ENCODE measurements at regions not wholly inside any gene's neighbourhood (a gene's known extent, or its start where the extent isn't known, plus 50 kb on each side); places are given as distances from the start of the nearest gene placed in this dataset.

DNA sequence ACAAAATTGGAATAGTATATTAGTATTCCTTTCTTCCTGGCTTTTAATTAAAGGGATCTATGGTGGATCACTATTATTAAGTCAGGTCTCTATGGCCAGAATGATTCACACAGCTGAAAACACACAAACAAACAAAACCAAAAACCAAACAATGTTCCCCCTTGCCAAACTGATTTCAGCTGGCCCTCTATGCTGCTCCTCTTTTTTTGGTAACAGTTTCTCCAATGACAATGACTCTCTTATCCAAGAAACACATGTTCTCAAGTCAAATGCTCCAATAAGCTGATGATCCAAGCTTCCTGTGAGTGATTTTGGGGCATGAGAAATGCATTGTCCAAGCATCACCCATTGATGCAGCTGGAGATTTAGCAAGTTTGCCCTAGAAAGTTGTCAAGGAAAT lies 193.4 kb upstream of the TUT7 start:
- TF ChIP-seq, protein P1, sequence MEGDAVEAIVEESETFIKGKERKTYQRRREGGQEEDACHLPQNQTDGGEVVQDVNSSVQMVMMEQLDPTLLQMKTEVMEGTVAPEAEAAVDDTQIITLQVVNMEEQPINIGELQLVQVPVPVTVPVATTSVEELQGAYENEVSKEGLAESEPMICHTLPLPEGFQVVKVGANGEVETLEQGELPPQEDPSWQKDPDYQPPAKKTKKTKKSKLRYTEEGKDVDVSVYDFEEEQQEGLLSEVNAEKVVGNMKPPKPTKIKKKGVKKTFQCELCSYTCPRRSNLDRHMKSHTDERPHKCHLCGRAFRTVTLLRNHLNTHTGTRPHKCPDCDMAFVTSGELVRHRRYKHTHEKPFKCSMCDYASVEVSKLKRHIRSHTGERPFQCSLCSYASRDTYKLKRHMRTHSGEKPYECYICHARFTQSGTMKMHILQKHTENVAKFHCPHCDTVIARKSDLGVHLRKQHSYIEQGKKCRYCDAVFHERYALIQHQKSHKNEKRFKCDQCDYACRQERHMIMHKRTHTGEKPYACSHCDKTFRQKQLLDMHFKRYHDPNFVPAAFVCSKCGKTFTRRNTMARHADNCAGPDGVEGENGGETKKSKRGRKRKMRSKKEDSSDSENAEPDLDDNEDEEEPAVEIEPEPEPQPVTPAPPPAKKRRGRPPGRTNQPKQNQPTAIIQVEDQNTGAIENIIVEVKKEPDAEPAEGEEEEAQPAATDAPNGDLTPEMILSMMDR (conservative IDR thresholded peaks at IDR 0.05) = no peak
- TF ChIP-seq EZH2 (IDR thresholded peaks at IDR 0.05; ENCODE audit: low read depth) = no peak

Measured in PC-9 (cell line).